ENCODE measurements at regions not wholly inside any gene's neighbourhood (a gene's known extent, or its start where the extent isn't known, plus 50 kb on each side); places are given as distances from the start of the nearest gene placed in this dataset.
"Not testable (repeated sequence)": the region's sequence is repeated elsewhere in the genome, so short reads cannot be mapped to it uniquely, and the experiment has no call there.

DNA sequence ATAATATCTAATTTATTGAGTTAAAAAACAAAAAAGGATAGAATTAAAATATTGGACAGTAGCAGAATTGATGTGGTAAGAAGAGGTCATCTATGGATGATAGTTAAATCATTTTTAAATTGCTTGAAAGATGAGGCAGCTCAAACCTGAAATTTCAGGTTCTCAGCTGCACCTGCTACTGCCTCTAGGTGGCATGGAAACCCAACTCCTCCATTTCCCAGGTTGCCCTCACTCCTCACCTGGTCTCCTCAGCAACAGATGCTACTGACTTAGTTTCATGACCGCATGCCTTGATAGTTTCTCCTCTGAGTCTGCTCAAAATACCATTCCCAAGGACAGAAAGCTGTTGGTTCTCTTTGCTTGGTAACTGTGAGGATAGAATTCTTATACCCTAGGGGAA is 148.1 kb downstream of the ABHD5 start:
- DNase-seq = no peak

- DNase-seq = no peak
These were observed 152.6 kb downstream of the ABHD5 start for GRCh38 chr3:43843386-43843785.

GRCh38 chr3:43844757-43845156 is 154.0 kb downstream of the ABHD5 start:
- DNase-seq = no peak

DNA sequence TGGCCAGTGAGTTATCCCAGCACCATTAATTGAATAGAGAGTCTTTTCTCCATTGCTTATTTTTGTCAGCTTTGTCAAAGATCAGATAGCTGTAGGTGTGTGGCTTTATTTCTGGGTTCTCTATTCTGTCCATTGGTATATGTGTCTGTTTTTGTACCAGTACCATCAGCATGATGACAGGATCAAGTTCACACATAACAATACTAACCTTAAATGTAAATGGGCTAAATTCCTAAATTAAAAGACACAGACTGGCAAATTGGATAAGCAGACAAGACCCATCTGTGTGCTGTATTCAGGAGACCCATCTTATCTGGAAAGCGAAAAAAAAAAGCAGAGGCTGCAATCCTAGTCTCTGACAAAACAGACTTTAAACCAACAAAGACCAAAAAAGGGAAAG is 154.8 kb downstream of the ABHD5 start:
- DNase-seq = not testable (repeated sequence)

DNA sequence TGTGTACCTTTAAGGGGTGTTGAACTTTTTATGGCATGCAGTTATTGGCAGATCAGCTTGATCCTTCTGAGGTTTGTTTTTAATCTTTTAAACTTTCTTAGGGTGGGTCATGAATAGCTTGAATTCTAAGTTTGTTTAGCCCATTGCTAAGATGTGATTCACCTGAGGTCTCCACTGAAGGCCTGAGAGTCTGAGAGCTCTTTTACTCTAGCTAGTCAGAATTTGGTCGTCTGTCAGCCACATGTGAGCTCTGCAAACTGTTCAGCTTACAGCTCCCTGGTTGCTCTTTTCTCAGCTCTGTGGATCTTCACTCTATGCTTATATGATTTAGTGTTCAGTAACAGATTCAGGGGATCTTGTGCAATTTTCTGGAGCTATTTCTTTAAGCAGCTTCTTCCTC is 161.3 kb downstream of the ABHD5 start:
- DNase-seq = no peak

- DNase-seq = peak; percentile 14
These were observed 163.5 kb downstream of the ABHD5 start for GRCh38 chr3:43854283-43854682.

DNA sequence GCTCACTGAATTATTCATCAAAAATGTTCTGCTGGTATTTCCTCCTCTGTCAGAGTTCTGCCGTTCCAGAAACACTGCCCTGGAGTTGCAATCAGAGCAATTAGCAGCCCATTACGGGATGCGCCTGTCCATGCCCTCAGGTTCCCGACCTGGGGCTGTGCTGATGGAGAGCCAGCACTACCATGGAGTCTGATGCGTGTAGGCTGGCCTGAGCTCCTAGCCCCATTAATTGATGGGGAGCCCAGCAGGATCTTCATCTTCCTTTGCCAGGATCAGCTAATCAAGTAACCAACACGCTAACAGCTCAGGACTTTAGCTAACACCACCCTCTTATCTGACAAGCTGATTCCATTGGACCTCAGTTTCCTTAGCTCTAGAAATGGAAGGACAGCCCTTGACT is 164.2 kb downstream of the ABHD5 start:
- peak; percentile 50 for DNase-seq

DNA sequence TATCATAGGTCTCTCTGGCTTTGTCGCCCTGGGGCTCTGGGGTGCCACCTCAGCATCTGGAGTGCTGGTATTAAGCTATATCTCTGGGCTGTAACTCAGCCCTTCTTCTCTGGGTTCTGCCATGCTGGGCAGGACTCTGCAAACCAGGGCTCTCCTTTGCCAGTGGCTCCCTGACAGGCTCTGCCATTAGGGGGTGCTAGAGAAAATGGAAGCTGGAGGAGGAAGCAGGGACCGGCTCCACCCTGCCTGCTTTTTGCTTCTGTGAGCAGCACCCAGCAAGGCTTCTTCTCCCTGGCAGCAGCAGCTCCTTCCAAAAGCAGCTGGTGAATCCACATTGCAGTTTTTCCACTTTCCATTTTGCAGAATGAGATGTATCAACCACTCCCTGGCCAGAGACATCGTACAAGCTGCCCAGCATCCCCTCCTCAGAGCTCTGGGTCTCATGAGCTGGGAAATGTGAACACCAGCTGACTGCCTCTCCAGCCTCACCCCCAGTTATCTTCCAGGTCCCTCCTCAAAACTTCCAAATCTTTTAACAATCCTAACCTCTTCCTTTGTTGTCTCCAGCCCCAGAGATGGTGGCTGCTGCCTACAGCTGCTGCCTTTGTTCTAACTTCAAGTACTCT is 165.0 kb downstream of the ABHD5 start:
- DNase-seq = peak; percentile 81

DNA sequence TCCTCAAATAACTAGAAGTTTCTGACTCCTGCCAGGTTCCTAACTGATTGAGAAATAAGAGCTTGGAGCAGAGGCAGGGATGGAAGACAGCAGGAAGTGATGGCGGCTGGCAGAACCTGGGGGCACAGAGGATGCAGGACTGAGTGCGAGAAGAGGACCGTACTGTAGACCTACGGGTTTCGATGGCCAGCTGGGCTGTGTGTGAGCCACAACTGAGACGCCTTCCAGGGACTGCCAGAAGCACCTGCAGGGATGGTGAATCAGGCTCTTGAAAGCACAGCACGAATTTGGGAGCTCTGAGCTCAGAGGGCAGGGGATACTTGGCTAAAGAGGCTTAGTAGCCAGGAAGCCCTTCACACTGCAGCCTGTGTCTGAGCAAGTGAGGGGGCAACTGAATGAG is 165.6 kb downstream of the ABHD5 start:
- DNase-seq = peak; percentile 30

- DNase-seq = no peak
These were observed 166.0 kb downstream of the ABHD5 start for GRCh38 chr3:43856761-43857160.

- peak; percentile 56 for DNase-seq
These were observed 166.9 kb downstream of the ABHD5 start for GRCh38 chr3:43857361-43858293.

GRCh38 chr3:43858294-43858701 is 167.6 kb downstream of the ABHD5 start:
- DNase-seq = peak; percentile 32

DNA sequence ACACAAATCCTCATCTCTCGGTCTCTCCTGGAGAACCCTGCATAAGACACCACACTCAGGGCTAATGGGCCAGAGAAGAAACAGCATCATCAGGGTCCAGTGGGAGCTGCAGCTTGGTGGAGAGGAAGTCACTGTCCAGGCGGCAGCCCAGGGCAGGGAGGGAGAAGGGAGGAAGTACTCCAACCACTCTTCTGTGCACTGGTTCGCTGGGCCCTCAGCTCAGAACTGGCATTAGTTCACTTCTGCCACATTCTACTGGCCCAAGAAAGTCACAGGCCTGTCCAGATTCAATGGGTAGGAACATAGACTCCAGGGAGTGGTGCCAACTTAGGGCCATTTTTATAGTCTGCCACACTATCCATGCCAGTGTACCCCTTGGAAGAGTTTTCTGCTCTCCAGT is 169.0 kb downstream of the ABHD5 start:
- peak; percentile 22 for DNase-seq

- DNase-seq = peak; percentile 18
These were observed 170.9 kb downstream of the ABHD5 start for GRCh38 chr3:43861635-43862034.

- peak; percentile 40 for DNase-seq
These were observed 171.7 kb downstream of the ABHD5 start for GRCh38 chr3:43862470-43862869.

DNA sequence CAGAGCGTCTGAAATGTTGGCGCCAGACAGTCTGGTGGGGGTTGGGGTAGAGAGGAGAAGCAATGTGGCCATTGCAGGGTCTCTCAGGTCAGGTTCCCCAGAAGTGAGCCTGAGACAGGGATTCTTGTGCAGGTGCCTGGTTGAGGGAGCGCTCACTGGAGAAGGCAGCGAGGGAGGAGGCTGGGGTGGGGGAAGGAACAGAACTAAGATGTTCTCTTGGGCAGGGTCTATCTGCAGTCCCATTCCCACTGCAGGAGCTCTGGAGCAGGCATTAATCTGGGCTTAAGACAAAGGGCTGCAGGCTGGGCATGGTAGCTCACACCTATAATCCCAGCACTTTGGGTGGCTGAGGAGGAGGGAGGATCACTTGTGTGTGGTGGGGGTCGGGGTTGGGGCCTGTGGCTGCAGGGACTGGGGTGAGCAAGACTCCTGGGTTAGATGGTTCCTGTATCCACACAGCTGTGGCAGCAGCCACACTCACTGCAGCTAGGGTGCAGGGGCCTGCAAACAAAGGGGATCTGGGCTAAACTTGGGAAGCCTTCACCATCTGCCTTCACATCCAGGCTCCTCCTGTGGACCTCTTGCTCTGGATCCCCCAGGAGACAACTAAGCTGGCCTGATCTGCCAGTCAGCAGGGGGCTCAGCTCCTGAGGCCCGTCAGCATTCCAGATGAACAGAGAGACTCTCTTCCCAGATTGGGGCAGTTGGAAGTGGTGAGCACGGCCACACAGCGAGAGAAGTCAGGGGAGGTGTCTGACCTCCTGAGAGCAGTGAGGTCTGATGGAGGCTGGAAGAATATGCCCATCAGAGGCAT is 172.5 kb downstream of the ABHD5 start:
- peak; percentile 40 for DNase-seq

DNA sequence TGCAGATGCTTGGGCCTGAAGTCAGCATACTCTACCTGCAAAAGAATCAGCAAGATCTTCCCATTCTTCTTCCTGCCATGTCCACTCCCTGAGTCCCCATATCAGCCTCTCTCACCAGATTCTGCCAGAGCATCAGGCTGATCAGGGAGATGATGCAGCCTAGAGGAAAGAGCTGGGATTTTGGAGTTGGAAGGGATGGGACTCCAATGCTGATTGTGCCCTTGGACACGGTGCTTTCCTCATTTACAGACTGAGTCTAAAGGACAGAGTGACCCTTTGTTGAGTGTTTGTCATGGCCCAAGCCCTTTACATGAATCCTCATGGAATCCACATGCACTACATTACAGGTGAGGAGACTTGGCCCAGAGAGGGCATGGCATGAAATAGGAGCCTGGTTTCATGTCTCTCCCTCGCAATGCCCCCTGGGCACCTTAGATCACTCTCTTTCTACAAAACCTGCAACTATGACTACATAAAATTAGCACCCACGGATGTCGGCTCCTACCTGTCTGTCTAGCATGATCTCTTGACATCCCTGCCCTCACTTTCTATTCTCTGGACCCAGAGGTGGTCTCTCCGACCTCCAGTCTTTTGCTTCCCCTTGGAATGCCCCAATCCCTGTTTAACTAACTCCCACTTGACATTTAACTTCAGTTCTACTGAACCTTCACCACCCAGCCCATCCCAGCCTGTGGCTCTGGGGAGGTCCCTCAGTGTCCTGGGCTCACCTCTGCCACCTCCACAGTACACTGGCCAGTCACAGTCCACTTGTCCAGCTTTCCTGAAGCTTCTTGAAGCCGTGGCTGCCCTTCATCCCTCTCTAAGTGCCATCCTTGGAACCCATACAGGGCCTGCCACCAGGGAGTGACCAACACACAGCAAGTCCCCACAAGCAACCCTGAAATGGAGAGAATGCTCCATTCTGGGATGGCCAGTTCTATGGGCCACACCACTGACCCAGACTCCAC is 173.5 kb downstream of the ABHD5 start:
- DNase-seq = peak; percentile 38

DNA sequence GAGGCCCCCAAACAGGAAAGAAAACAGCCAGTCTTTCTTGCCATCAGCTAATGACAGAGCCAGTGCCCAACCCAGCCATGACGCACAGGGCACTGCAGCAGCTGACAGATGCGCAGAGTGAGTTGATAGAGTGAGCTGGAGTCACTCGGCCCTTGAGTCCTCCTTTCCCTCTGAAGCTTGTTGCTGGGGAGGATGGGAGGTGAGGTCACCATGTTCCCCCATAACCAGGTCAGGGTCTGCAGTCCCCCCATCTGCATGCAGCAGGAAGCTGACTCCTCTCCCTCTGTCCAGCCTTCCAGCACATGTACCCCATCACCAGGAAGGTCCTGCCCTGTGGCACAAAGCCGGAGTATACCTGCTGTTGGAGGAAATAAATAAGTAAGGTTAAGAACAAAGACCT is 174.6 kb downstream of the ABHD5 start:
- peak; percentile 38 for DNase-seq

DNA sequence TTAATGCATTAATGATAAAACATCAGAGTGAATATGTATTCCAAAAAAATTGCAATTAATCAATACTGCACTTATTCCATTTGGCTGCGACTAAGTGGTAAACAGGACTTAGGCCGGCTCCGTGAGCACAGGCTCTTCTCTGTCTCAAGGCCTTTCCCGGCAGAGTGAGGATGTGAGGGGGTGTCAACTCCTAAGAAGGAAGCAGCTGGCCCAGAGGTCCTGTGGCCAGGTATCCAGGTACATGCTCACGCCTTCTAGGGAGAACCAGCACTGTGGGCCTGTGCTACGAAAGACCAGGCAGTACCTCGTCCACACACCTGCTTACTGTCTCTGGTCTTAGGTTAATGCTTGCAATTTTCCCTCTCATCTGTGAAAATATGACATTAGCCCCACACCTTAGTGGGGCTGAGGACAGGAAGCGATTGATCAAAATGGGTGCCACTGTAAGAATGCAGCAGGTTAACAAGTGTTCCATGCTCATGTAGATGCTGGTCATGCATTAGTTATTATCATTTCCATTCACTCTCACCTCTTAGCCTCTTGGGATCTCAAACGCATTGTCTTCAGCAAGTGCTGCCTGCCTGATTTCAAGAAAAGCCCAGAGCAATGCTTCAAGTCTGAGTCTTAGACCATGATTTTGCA is 175.3 kb downstream of the ABHD5 start:
- peak; percentile 38 for DNase-seq

GRCh38 chr3:43866529-43867353 is 176.0 kb downstream of the ABHD5 start:
- peak; percentile 48 for DNase-seq
